Spleen (tissue), 7 donors: ENCODE measurements at regions not wholly inside any gene's neighbourhood (a gene's known extent, or its start where the extent isn't known, plus 50 kb on each side); places are given as distances from the start of the nearest gene placed in this dataset.

Experiments
- POLR2A ChIP-seq, 3 donors: fragments of 450-650 bp; IDR thresholded peaks; one replicate each; pipeline ENCODE4 v1.5.1; 2017; ENCODE audit warnings: antibody characterized with exemption in 3 of 3, mild to moderate bottlenecking in 1 of 3
- POLR2AphosphoS5 ChIP-seq, 3 donors: sonication (generic); formaldehyde crosslinking; IDR thresholded peaks; one replicate each; pipeline ENCODE4 v1.5.1; 2017; ENCODE audit warnings: antibody characterized with exemption in 3 of 3
- TF ChIP-seq, protein P1 (sequence below), 11 experiments: fragments of 200-600 bp in 7 of 11; fragments of 450-650 bp in 4 of 11; sonication (generic) in 4 of 11; IDR thresholded peaks in 8 of 11; conservative IDR thresholded peaks in 3 of 11; 1 replicate in 7 of 11; 2 replicates in 4 of 11; pipeline versions ENCODE4 v1.4.0 to v1.8.0; 2016 to 2021; ENCODE audit warnings: antibody characterized with exemption in 11 of 11, inconsistent platforms in 4 of 11, mild to moderate bottlenecking in 1 of 11
- donor health status: DM: no; HTN: no; CAD: no; lungs with moderate emphysema.
- donor health status: DM: no; HTN: no; CAD: no.
- donor health status: DM: no; HTN: no; CAD: no.

DNA sequence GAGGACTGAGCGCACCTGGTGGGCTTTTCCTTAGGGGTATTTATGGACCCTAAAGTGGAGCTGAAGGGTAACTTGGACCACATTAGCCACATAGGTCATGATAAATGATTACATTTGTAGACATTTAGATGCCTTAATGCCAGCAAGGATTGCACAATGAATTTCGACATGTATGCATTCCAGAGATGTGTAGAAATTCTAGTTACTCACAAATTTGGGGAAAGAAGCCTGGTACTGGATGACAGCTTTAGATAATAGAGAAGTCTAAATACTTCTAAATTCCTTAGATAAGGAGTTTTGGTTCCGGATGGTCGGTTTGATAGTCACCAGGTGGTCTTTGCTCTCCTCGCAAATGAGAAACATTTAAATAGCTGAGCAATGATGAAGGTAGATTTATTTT, 609.5 kb upstream of the PRKX start:
- TF ChIP-seq, protein P1, sequence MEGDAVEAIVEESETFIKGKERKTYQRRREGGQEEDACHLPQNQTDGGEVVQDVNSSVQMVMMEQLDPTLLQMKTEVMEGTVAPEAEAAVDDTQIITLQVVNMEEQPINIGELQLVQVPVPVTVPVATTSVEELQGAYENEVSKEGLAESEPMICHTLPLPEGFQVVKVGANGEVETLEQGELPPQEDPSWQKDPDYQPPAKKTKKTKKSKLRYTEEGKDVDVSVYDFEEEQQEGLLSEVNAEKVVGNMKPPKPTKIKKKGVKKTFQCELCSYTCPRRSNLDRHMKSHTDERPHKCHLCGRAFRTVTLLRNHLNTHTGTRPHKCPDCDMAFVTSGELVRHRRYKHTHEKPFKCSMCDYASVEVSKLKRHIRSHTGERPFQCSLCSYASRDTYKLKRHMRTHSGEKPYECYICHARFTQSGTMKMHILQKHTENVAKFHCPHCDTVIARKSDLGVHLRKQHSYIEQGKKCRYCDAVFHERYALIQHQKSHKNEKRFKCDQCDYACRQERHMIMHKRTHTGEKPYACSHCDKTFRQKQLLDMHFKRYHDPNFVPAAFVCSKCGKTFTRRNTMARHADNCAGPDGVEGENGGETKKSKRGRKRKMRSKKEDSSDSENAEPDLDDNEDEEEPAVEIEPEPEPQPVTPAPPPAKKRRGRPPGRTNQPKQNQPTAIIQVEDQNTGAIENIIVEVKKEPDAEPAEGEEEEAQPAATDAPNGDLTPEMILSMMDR (IDR thresholded peaks at IDR 0.05 in 8 of 11, conservative IDR thresholded peaks at IDR 0.05 in 3 of 11) = no peak
- TF ChIP-seq POLR2A (IDR thresholded peaks at IDR 0.05) (no peak), POLR2AphosphoS5 (IDR thresholded peaks at IDR 0.05) (no peak)
